Neuronal stem cell (in vitro differentiated cells): ENCODE measurements at regions not wholly inside any gene's neighbourhood (a gene's known extent, or its start where the extent isn't known, plus 50 kb on each side); places are given as distances from the start of the nearest gene placed in this dataset.

Experiments
- DNase-seq: peaks from one replicate; pipeline ENCODE4 v3.0.0-alpha.2; 2013; ENCODE audit warnings: low spot score
- H2AFZ ChIP-seq: one replicate; pipeline ENCODE4 v1.6.1; 2013; ENCODE audit warnings: mild to moderate bottlenecking, low read length, inconsistent platforms
- H2AK5ac ChIP-seq: 2 replicates; pipeline ENCODE4 v1.6.1; 2013; ENCODE audit warnings: low read depth, mild to moderate bottlenecking, inconsistent platforms, low read length, moderate library complexity, mixed read lengths
- H2BK120ac ChIP-seq: 2 replicates; pipeline ENCODE4 v1.6.1; 2013; ENCODE audit warnings: low read depth, mild to moderate bottlenecking, inconsistent platforms, low read length, moderate library complexity, mixed read lengths
- H2BK12ac ChIP-seq: one replicate; pipeline ENCODE4 v1.6.1; 2013; ENCODE audit warnings: low read length, inconsistent platforms
- H2BK15ac ChIP-seq: 2 replicates; pipeline ENCODE4 v1.6.1; 2013; ENCODE audit warnings: mild to moderate bottlenecking, low read length, inconsistent platforms, mixed read lengths
- H2BK5ac ChIP-seq: one replicate; pipeline ENCODE4 v1.6.1; 2013; ENCODE audit warnings: inconsistent platforms, mild to moderate bottlenecking, low read length, moderate library complexity
- H3K14ac ChIP-seq: one replicate; pipeline ENCODE4 v1.6.1; 2013; ENCODE audit warnings: low read length, inconsistent platforms
- H3K18ac ChIP-seq: 2 replicates; pipeline ENCODE4 v1.6.1; 2013; ENCODE audit warnings: low read length, inconsistent platforms
- H3K23ac ChIP-seq: 2 replicates; pipeline ENCODE4 v1.6.1; 2013; ENCODE audit warnings: low read depth, mild to moderate bottlenecking, mixed read lengths, low read length, inconsistent platforms; ENCODE audit not compliant: poor library complexity
- H3K27ac ChIP-seq: replicated peaks from 3 replicates; pipeline ENCODE4 v1.5.1; 2013; ENCODE audit warnings: low read length, inconsistent platforms
- H3K27me3 ChIP-seq, 3 experiments: 2 replicates each; pipeline ENCODE4 v1.6.1; 2013; ENCODE audit warnings: low read length in 3 of 3, mild to moderate bottlenecking in 2 of 3, inconsistent platforms in 1 of 3, low read depth in 1 of 3, mixed read lengths in 1 of 3, moderate library complexity in 1 of 3; ENCODE audit not compliant: control insufficient read depth in 3 of 3, insufficient read depth in 3 of 3
- H3K36me3 ChIP-seq, 2 donors: replicated peaks in 1 of 2; 2 replicates each; pipeline ENCODE4 v1.6.1; 2013; ENCODE audit warnings: low read length in 2 of 2; ENCODE audit not compliant: control insufficient read depth in 2 of 2, insufficient read depth in 2 of 2
- H3K4ac ChIP-seq: 2 replicates; pipeline ENCODE4 v1.6.1; 2013; ENCODE audit warnings: inconsistent platforms, mild to moderate bottlenecking, low read length, moderate library complexity
- H3K4me1 ChIP-seq, 2 donors: 1 replicate in 1 of 2; 2 replicates in 1 of 2; pipeline ENCODE4 v1.6.1; 2013; ENCODE audit warnings: low read length in 2 of 2, low read depth in 1 of 2; ENCODE audit not compliant: control insufficient read depth in 2 of 2, insufficient read depth in 1 of 2
- H3K4me2 ChIP-seq: one replicate; pipeline ENCODE4 v1.6.1; 2013; ENCODE audit warnings: mild to moderate bottlenecking, low read length, inconsistent platforms; ENCODE audit not compliant: insufficient read depth, poor library complexity, severe bottlenecking
- H3K4me3 ChIP-seq, 2 donors: 2 replicates each; pipeline ENCODE4 v1.5.1; 2013; ENCODE audit warnings: low read length in 2 of 2, mild to moderate bottlenecking in 2 of 2, inconsistent platforms in 1 of 2, moderate library complexity in 1 of 2
- H3K79me1 ChIP-seq: one replicate; pipeline ENCODE4 v1.6.1; 2013; ENCODE audit warnings: low read depth, mild to moderate bottlenecking, inconsistent platforms, low read length, moderate library complexity
- H3K9ac ChIP-seq: one replicate; pipeline ENCODE4 v1.6.1; 2013; ENCODE audit warnings: mild to moderate bottlenecking, low read depth, low read length, inconsistent platforms; ENCODE audit not compliant: poor library complexity
- H3K9me3 ChIP-seq, 2 donors: replicated peaks in 1 of 2; 2 replicates each; pipeline versions ENCODE3 to v1.6.1; 2013; ENCODE audit warnings: low read length in 2 of 2, mild to moderate bottlenecking in 2 of 2, inconsistent platforms in 1 of 2, low read depth in 1 of 2, mixed read lengths in 1 of 2, moderate library complexity in 1 of 2; ENCODE audit not compliant: control insufficient read depth in 2 of 2, insufficient read depth in 1 of 2
- H4K8ac ChIP-seq: one replicate; pipeline ENCODE4 v1.6.1; 2013; ENCODE audit warnings: low read depth, mild to moderate bottlenecking, inconsistent platforms, low read length, moderate library complexity
- H4K91ac ChIP-seq: one replicate; pipeline ENCODE4 v1.6.1; 2013; ENCODE audit warnings: low read length, low read depth, mild to moderate bottlenecking, inconsistent platforms; ENCODE audit not compliant: poor library complexity
- WGBS, 2 donors: extraction: QIAGEN DNeasy Blood & Tissue Kit; methylation state at CpG; one replicate each; pipeline ENCODE4 v1.1.7; 2013; ENCODE audit warnings: missing lambda C conversion rate in 2 of 2, mixed read lengths in 1 of 2; ENCODE audit not compliant: insufficient read length in 2 of 2, insufficient replicate concordance in 1 of 2; ENCODE audit errors: extremely low coverage in 2 of 2; 5-methylcytosine and 5-hydroxymethylcytosine counted together

DNA sequence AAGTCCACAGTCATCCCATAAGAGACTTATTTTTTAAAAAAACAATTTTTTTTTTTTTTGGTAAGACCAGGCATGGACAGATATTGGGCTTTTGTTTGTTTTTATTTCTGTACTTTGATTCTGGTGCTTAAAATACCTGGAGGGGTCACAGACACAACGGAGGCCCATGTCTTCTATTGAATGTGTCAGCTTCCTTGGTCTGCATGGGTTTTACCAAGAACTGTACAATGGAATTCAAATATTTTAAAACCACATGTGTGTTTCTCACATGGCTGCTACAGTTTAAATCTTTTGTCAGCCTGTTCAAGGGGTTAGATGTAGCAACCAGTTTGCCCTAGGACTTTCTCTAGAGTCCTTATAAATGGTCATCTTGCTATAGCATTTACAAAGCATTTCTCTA, 139.8 kb downstream of the SOX4 start:
- H2AFZ ChIP-seq, result no peak overlapping the region
- peaks cover 0 to 2% of the 10 kb centered on the region in 2 donors for H3K9me3 ChIP-seq
- no peak overlapping the region for H2BK15ac ChIP-seq
- H3K4ac ChIP-seq, result no peak overlapping the region
- DNase-seq, result no peak
- H3K79me1 ChIP-seq, result no peaks in the 10 kb centered on the region
- H3K4me2 ChIP-seq, result no peak overlapping the region
- no peak overlapping the region for H2BK12ac ChIP-seq
- H4K91ac ChIP-seq, result no peak overlapping the region
- peaks cover 20 to 22% of the 10 kb centered on the region in 2 donors for H3K4me1 ChIP-seq
- H2BK5ac ChIP-seq, result no peak overlapping the region
- H3K9ac ChIP-seq, result no peak overlapping the region
- no peak overlapping the region for H2AK5ac ChIP-seq
- H3K18ac ChIP-seq, result no peak overlapping the region
- peak overlapping the region; percentile 1 for H3K27ac ChIP-seq
- no peak overlapping the region for H3K14ac ChIP-seq
- H3K27me3 ChIP-seq, result no peaks in the 10 kb centered on the region
- H4K8ac ChIP-seq, result no peak overlapping the region
- WGBS, 2 donors, result no CpG with 5 or more reads among the region's 1 CpG
- H3K4me3 ChIP-seq, result no peak overlapping the region
- no peak overlapping the region for H2BK120ac ChIP-seq
- no peaks in the 10 kb centered on the region for H3K36me3 ChIP-seq
- H3K23ac ChIP-seq, result no peak overlapping the region

DNA sequence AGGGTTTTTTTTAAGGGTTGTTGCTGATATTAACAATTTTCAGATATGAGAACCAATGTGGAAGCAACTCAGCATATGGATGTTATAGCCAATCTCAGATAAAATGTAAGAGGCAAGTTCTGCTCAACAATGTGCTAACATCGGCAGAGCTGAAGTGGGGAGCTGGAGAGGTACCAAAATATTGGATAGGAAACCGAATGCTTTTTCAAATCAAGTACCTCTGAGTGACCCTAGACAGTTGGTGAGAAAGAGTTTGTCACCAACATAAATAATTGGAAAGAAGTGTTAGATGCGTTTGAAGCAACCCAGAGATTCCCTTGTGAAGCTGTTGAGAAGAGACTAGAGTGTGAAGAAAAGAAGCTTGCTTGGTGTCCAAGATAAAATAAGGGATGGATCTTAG, 140.7 kb downstream of the SOX4 start:
- H2BK5ac ChIP-seq, result no peak overlapping the region
- H2BK120ac ChIP-seq, result no peak overlapping the region
- no peak overlapping the region for H3K27ac ChIP-seq
- no peak overlapping the region for H3K23ac ChIP-seq
- no peak overlapping the region for H3K14ac ChIP-seq
- no peak for DNase-seq
- no peak overlapping the region for H3K9ac ChIP-seq
- H2AK5ac ChIP-seq, result no peak overlapping the region
- no CpG with 5 or more reads among the region's 3 CpGs for WGBS, 2 donors
- H3K4me1 ChIP-seq, result peaks cover 20 to 27% of the 10 kb centered on the region in 2 donors
- H3K4ac ChIP-seq, result no peak overlapping the region
- H4K91ac ChIP-seq, result no peak overlapping the region
- H2BK12ac ChIP-seq, result no peak overlapping the region
- H2BK15ac ChIP-seq, result no peak overlapping the region
- H3K27me3 ChIP-seq, result no peaks in the 10 kb centered on the region
- H3K4me3 ChIP-seq, result no peak overlapping the region
- H3K36me3 ChIP-seq, result no peaks in the 10 kb centered on the region
- H3K79me1 ChIP-seq, result no peaks in the 10 kb centered on the region
- H4K8ac ChIP-seq, result no peak overlapping the region
- H3K9me3 ChIP-seq, result peaks cover 0 to 2% of the 10 kb centered on the region in 2 donors
- no peak overlapping the region for H2AFZ ChIP-seq
- no peak overlapping the region for H3K4me2 ChIP-seq
- H3K18ac ChIP-seq, result no peak overlapping the region

DNA sequence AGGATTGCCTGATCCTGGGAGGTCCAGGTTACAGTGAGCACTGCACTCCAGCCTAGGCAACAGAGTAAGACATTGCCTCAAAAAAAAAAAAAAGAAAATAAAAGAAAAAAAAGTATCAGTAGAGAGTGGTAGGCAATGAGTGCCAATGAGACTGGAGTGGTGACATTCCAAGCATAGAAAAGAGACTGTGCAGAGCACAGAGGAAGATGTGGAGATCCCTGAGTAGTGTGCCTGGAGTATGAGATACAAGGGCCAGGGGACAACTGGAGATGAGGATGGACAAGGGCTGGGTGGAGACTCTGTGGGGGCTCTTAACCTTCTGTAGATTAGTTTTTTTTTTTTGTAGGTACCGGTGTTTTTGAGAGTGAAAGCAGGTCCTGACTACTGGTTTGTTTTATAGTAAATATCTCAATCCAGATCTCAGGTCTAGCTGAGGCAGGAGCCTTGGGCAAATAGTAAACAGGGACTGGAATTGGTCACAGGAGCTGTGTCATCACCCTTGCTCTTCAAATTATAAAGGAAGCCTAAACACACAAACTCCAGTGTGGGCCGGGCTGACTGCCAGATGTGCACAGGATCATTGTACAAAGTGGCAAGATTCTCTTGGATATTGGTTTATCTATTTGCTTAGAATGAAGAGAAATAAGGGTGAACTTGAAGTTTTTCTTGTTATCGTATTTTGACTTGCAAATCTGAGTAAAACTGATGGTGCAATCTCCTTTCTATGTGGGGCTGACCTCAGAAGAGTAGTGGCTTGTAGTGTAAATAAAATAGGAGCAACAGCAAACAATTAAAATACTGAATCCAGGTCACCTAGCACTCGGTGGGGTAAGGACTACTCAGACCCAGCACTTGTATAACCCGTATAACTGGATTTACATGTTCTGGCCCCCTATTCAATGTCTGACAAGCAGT, 144.9 kb downstream of the SOX4 start:
- Histone ChIP-seq H4K8ac (no peak overlapping the region), H3K18ac (peak overlapping the region; percentile 71), H3K4ac (no peak overlapping the region), H4K91ac (no peak overlapping the region), H3K27me3 (no peaks in the 10 kb centered on the region), H3K14ac (no peak overlapping the region), H3K4me3 (no peak overlapping the region), H3K23ac (no peak overlapping the region), H3K9me3 (peaks cover 0 to 2% of the 10 kb centered on the region in 2 donors), H3K4me2 (no peak overlapping the region), H3K9ac (no peak overlapping the region), H2AFZ (no peak overlapping the region), H2AK5ac (no peak overlapping the region), H3K36me3 (no peaks in the 10 kb centered on the region), H2BK15ac (no peak overlapping the region), H2BK5ac (no peak overlapping the region), H3K27ac (no peak overlapping the region), H2BK120ac (peak overlapping the region; percentile 24), H3K79me1 (no peaks in the 10 kb centered on the region), H2BK12ac (no peak overlapping the region), H3K4me1 (peaks cover 22 to 37% of the 10 kb centered on the region in 2 donors)
- no CpG with 5 or more reads among the region's 5 CpGs for WGBS, 2 donors
- DNase-seq, result no peak

DNA sequence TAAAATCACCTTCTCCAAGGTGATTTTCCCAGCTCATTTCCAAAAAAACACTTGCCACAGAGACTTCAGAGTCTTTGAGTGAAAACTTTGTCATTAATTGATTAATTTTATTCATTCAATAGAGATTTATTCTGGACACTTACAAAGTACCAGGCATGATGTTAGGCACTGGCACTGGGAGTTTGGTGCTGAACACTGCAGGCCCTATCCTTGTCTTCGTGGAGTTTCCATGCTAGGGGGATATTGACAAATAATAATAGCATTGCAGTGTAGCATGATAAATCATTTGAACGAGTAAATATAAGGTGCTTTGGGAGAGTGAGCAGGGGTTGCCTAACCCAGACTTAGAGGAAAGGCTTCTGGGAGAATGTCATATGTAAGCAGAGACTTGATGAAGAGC, 145.7 kb downstream of the SOX4 start:
- no peak overlapping the region for H3K4me3 ChIP-seq
- peaks cover 0 to 2% of the 10 kb centered on the region in 2 donors for H3K36me3 ChIP-seq
- no peak overlapping the region for H3K4ac ChIP-seq
- H3K79me1 ChIP-seq, result peaks cover 2% of the 10 kb centered on the region
- no peak overlapping the region for H2BK5ac ChIP-seq
- H2AK5ac ChIP-seq, result no peak overlapping the region
- no peak overlapping the region for H4K8ac ChIP-seq
- H2BK15ac ChIP-seq, result no peak overlapping the region
- H3K27ac ChIP-seq, result no peak overlapping the region
- no CpG with 5 or more reads among the region's 2 CpGs for WGBS, 2 donors
- H2AFZ ChIP-seq, result no peak overlapping the region
- H2BK120ac ChIP-seq, result no peak overlapping the region
- peaks cover 18 to 32% of the 10 kb centered on the region in 2 donors for H3K4me1 ChIP-seq
- H3K4me2 ChIP-seq, result no peak overlapping the region
- H4K91ac ChIP-seq, result no peak overlapping the region
- H3K18ac ChIP-seq, result no peak overlapping the region
- no peak for DNase-seq
- H3K14ac ChIP-seq, result no peak overlapping the region
- no peak overlapping the region for H2BK12ac ChIP-seq
- peaks cover 0 to 2% of the 10 kb centered on the region in 2 donors for H3K9me3 ChIP-seq
- H3K27me3 ChIP-seq, result no peaks in the 10 kb centered on the region
- H3K9ac ChIP-seq, result no peak overlapping the region
- H3K23ac ChIP-seq, result no peak overlapping the region
